HG03342 (cell line): ENCODE measurements at regions not wholly inside any gene's neighbourhood (a gene's known extent, or its start where the extent isn't known, plus 50 kb on each side); places are given as distances from the start of the nearest gene placed in this dataset.

Experiments
- ATAC-seq: cut with Tn5 transposase; IDR thresholded peaks from one replicate; pipeline ENCODE4 v1.9.1; 2021; ENCODE audit warnings: mild to moderate bottlenecking, moderate library complexity; ENCODE audit not compliant: unreplicated experiment

- ATAC-seq, result no peak
These were observed 53.4 kb downstream of the FOXB1 start for GRCh38 chr15:60057554-60057953.

DNA sequence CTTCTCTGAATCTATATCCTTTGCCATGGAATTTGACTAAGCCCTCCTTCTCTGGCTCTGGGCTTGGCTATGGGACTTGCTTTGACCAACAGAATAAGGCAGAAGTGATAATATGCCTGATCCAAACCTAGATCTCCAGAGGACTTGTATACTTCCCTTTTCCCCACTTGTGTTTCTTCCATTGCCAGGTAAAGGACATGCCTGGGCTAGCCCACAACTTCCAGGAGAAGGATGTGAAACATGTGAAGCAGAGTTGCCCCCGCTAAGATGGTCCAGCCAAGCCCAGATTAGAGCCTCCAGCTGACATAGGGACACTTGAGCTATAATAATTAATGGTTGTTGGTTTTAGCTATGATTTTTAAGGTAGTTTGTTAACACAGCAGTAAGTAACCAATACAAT, 55.1 kb downstream of the FOXB1 start:
- no peak for ATAC-seq

DNA sequence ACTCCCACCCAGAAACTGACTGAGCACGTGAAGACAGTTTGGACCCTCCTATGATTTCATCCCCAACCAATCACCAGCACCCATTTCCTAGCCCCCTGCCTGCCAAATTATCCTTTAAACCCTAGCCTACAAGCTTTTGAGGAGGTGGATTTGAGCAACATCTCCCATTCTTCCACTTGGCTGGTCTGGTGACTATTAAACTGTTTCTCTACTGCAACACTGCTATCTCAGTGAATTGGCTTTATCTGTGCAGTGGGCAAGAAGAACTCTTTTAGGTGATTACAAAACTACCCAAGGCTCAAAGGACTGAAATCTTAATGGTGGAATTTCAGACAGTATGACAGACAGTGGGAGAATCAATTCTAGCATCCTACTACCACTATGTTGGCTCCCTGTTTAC, 57.6 kb downstream of the FOXB1 start:
- ATAC-seq, result no peak

DNA sequence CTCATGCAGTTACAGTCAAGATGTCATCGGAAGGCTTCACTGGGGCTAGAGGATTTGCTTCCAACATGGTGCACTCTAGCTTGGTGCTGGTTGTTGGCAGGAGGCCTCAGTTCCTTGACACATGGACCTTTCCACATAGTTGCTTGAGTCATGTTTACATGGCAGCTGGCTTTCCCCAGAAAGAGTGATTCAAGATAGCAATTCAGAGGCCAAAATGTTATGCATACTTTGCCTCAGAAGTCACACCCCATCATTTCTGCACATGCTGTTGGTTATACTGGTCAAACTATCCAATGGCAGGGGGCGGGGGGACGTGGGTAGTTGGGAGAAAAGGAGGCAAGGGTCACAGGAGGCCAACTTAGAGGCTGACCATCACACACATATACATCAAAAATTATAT, 58.7 kb downstream of the FOXB1 start:
- ATAC-seq, result no peak

DNA sequence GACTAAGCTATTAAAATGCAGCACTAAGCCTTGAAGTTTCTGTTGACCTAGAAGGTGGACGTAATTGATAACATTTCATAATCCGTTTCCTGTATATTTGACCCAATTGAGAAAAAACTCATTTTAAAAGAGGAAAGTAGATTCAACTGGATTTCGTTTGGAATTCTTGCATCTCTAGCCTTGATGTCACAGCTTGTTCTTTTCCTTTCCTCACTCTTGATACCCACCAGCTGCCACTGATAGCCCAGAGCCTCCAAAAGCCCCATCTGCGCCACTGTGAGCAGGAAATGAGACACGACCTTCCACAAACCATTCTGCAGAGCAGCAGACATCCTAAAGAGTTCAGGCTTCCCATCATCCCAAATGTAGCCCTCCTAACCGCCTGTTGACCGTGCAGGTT, 61.8 kb downstream of the FOXB1 start:
- ATAC-seq, result no peak

DNA sequence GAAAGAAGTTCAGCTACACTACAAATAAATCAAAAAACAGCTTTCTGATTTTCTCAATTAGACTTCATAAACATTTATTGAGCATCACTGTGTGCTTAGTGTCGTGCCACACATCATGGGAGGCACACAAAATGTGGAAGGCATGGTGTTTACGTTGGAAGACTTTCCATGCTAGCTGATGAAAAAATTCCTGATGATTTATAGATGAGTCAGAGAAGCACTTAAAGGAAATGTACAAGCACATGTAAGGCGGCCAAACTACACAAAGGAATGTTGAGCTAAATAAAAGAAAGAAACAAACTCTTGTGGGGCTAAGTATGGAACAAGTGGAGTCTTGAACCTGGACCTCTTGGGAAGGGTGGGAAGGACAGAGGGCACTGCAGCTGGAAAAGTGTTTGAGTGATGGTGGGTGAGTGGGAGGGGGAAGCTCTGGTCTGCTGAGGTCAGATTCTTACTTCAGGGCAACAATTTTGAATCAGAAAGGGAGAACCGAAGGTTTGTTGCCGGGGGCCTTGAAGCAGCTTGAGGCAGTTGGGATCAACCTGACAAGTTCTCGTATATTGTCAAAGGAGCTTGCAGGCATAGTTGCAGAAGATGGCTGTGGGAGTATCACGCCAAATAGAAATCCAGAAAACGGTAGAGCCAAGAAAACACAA, 66.9 kb downstream of the FOXB1 start:
- no peak for ATAC-seq

- ATAC-seq, result no peak
These were observed 68.8 kb downstream of the FOXB1 start for GRCh38 chr15:60072826-60073465.

- no peak for ATAC-seq
These were observed 69.3 kb downstream of the FOXB1 start for GRCh38 chr15:60073466-60073840.

- ATAC-seq, result no peak
These were observed 70.2 kb downstream of the FOXB1 start for GRCh38 chr15:60074181-60074885.

DNA sequence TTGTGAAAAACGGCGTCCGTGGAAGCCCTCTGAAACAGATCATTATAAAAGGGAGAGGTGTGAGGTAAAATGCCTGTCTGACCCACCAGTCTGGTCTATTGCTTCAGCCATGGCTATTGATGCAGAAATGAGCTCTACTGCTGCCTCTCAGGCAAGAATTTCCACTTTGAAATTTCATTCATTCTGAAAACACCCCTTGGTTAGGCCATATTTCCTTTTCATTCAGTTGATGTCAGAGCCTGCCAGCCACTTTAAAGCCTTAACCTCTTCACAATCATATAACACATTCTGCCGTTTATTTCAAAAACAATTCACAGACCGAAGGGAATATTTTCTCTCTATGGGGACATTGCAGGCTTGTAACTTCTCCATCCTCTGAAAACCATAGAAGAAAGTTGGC, 71.9 kb downstream of the FOXB1 start:
- no peak for ATAC-seq

- no peak for ATAC-seq
These were observed 72.6 kb downstream of the FOXB1 start for GRCh38 chr15:60076582-60077276.

DNA sequence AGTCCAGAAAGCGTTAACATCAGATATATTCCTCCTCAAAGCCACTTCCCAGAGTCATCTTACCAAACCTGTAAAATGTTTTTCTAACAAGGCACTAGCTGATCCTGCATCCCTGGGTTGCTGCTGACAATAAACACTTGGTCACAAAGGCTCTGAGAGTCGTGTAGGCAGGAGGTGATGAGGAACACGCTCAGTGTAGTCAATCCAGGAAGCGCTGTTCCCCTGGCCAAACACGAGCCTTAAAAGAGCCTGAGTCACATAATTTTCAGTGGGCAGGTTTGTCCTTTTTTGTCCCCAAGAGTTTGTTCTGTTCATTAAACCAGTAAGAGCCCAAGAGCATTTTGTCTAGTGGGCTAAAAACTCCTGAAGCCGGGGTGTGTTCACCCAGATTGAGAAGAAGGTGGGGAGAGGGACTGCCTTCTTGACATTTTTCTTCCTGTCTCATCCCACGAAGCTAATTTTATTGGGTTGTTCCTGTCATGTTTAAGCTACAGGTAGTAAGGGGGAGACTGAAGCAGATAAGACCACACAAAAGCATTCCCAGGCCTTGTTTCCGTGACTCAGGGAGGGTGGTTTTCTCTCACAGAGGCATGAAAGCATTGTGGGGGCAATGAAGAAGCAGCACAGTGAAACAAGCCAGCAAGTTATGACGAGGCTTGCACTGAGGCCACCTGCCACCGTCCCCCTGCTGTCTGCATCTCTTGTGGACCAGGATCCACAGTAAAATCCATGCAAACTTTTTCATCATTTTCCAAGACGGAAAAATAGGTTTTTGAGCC, 73.7 kb downstream of the FOXB1 start:
- ATAC-seq, result no peak

GRCh38 chr15:60079210-60079609, 75.1 kb downstream of the FOXB1 start:
- ATAC-seq, result no peak

DNA sequence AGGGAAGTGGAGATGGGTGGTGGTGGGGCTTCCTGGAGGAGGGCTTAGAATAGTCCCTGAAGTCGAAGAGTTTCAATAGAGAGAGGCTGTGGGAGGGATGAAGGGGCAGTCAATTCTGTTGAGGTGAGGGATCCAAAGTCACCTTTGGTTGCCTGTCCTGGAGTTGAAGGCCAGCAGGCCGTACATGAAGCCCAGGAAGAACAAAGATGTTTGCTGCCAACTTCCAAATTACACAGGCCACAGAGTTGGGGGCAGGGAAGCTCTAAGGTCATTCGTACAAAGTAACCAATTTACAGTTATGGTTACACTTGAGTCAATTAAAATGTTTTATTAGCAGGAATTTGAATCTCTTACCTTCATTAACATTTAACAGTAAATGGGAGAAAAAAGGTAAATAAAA, 77.9 kb downstream of the FOXB1 start:
- ATAC-seq, result no peak

DNA sequence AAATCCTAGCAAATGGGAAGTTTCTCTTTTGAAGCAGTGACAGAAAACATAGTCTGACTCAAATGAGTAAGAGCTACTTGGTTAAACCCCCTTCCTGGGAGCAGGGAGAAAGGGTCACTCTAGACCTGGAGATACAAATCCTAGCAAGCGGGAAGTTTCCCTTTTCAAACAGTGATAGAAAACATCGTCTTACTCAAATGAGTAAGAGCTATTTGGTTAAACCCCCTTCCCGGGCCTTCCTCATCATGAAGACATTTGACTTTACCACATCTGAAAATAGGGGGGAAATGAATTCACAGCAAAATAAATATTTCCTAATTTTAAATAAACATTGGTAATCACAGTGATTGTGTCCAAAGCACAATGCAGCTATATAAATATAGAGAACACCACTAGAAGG, 79.2 kb downstream of the FOXB1 start:
- no peak for ATAC-seq

GRCh38 chr15:60086681-60087429, 82.7 kb downstream of the FOXB1 start:
- ATAC-seq, result no peak

DNA sequence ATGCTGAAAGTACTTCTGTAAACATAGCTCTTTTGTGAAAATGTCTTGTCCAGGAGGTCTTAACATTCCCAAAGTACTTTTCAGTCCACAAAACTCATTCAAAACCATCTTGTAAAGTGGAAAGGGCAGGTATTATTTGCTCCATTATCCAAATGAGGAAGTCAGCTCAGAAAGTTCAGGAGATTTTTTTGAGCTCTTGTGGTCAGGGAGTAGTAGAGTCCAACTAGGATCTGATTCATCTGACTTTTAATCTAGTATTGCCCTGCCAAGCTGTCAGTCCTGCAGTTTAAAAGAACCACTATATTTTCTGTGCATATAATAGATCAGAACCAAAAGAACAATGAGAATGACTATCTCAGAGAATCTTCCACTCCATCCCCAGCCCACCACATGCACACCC, 83.5 kb downstream of the FOXB1 start:
- ATAC-seq, result no peak

DNA sequence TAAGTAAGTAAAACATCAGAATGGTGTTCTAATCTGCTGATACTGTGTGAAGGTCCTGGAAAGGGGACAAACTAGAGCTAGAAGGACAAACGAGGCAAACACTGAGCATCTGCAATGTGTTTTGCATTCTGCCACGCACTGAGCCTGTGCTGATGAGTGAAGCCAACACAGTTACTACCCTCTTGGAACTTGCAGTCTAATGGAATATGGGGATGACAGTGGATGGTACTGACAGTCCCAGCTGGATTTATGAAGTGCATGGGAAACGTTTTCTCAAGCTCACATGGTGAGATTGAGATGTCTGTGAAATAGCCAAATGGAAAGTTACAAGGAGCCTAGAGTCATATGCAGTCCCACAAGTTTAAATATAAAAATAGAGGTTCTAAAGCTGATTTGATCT, 86.6 kb downstream of the FOXB1 start:
- ATAC-seq, result no peak

- no peak for ATAC-seq
These were observed 87.0 kb downstream of the FOXB1 start for GRCh38 chr15:60091157-60091556.

- no peak for ATAC-seq
These were observed 87.8 kb downstream of the FOXB1 start for GRCh38 chr15:60091911-60092310.
